H1 (cell line): ENCODE measurements at regions not wholly inside any gene's neighbourhood (a gene's known extent, or its start where the extent isn't known, plus 50 kb on each side); places are given as distances from the start of the nearest gene placed in this dataset.
"Not testable (repeated sequence)": the region's sequence is repeated elsewhere in the genome, so short reads cannot be mapped to it uniquely, and the experiment has no call there.

ENCODE experiments used
- CTCF ChIA-PET: fragments of 300-600 bp; sonication (Branson Sonifier 250); formaldehyde crosslinking; loops from one replicate; lab custom pipeline; 2021; ENCODE audit not compliant: partially characterized antibody; lab: Charles Lee
- POLR2A ChIA-PET: fragments of 300-600 bp; sonication (Branson Sonifier 250); formaldehyde crosslinking; loops from one replicate; lab custom pipeline; 2021; ENCODE audit warnings: inconsistent platforms; ENCODE audit not compliant: partially characterized antibody; lab: Charles Lee
- DNase-seq, 2 experiments: peaks; one replicate each; pipeline versions ENCODE4 v3.0.0 to v3.0.0-alpha.2; 2010 to 2022; ENCODE audit warnings: low spot score in 2 of 2, low read depth in 1 of 2, mixed read lengths in 1 of 2
- FAIRE-seq: peaks from 2 replicates; lab custom pipeline; 2011; peaks lifted over from hg19 to GRCh38; lab: Jason Lieb, UNC
- H2AFZ ChIP-seq: 2 replicates; pipeline ENCODE4 v1.8.1; 2012; ENCODE audit warnings: low read length, inconsistent platforms
- H2AK5ac ChIP-seq: 2 replicates; pipeline ENCODE4 v1.6.1; 2013; ENCODE audit warnings: low read depth, low read length
- H2BK120ac ChIP-seq: replicated peaks from 2 replicates; pipeline ENCODE3; 2013; ENCODE audit warnings: low read depth, low read length, inconsistent platforms
- H2BK12ac ChIP-seq: 2 replicates; pipeline ENCODE4 v1.6.1; 2013; ENCODE audit warnings: low read depth, low read length
- H2BK15ac ChIP-seq: 2 replicates; pipeline ENCODE4 v1.6.1; 2013; ENCODE audit warnings: low read length
- H2BK20ac ChIP-seq: 2 replicates; pipeline ENCODE4 v1.6.1; 2013; ENCODE audit warnings: low read length
- H2BK5ac ChIP-seq: 2 replicates; pipeline ENCODE4 v1.6.1; 2013; ENCODE audit warnings: low read depth, low read length
- H3K14ac ChIP-seq: 2 replicates; pipeline ENCODE4 v1.6.1; 2013; ENCODE audit warnings: inconsistent platforms; ENCODE audit not compliant: insufficient read length
- H3K18ac ChIP-seq: 2 replicates; pipeline ENCODE4 v1.6.1; 2013; ENCODE audit warnings: low read length; ENCODE audit errors: extremely low read depth
- H3K23ac ChIP-seq: 2 replicates; pipeline ENCODE4 v1.6.1; 2013; ENCODE audit warnings: inconsistent platforms; ENCODE audit not compliant: insufficient read length
- H3K23me2 ChIP-seq: 2 replicates; pipeline ENCODE4 v1.6.1; 2013; ENCODE audit warnings: low read depth, low read length
- H3K27ac ChIP-seq: 2 replicates; pipeline ENCODE4 v1.6.1; 2011; ENCODE audit warnings: low read depth, low read length, inconsistent platforms
- H3K27me3 ChIP-seq, 4 experiments: replicated peaks in 1 of 4; 1 replicate in 1 of 4; 2 replicates in 3 of 4; pipeline versions ENCODE4 v1.6.1 to v1.8.1; 2011 to 2013; ENCODE audit warnings: low read length in 3 of 4, mild to moderate bottlenecking in 3 of 4, inconsistent platforms in 2 of 4, mixed read lengths in 2 of 4, moderate library complexity in 1 of 4; ENCODE audit not compliant: control insufficient read depth in 3 of 4, insufficient read depth in 3 of 4; ENCODE audit errors: extremely low read depth in 1 of 4
- H3K36me3 ChIP-seq, 4 experiments: 2 replicates each; pipeline versions ENCODE4 v1.6.1 to v1.8.1; 2011 to 2013; ENCODE audit warnings: mild to moderate bottlenecking in 4 of 4, low read length in 3 of 4, moderate library complexity in 2 of 4, control low read depth in 1 of 4, inconsistent platforms in 1 of 4; ENCODE audit not compliant: insufficient read depth in 4 of 4, control insufficient read depth in 2 of 4
- H3K4ac ChIP-seq: replicated peaks from 2 replicates; pipeline ENCODE3; 2013; ENCODE audit warnings: low read length, low read depth, mixed read lengths, inconsistent platforms; ENCODE audit not compliant: insufficient read length
- H3K4me1 ChIP-seq, 4 experiments: replicated peaks in 1 of 4; 1 replicate in 1 of 4; 2 replicates in 3 of 4; pipeline versions ENCODE4 v1.6.1 to v1.8.1; 2011 to 2013; ENCODE audit warnings: low read length in 3 of 4, inconsistent platforms in 2 of 4, mixed read lengths in 1 of 4; ENCODE audit not compliant: insufficient read depth in 4 of 4, control insufficient read depth in 3 of 4
- H3K4me2 ChIP-seq, 2 experiments: 2 replicates each; pipeline versions ENCODE4 v1.6.1 to v1.8.1; 2011 to 2013; ENCODE audit warnings: low read depth in 2 of 2, low read length in 2 of 2, control low read depth in 1 of 2, inconsistent platforms in 1 of 2, mild to moderate bottlenecking in 1 of 2; ENCODE audit not compliant: insufficient read depth in 1 of 2
- H3K4me3 ChIP-seq, 4 experiments: fragments of 200-600, 300-600 bp in 1 of 4; sonication (generic), shearing (Covaris generic), sonication (Bioruptor Twin) in 1 of 4; 2 replicates each; pipeline versions ENCODE4 v1.5.1 to v1.8.1; 2011 to 2016; ENCODE audit warnings: low read length in 4 of 4, low read depth in 3 of 4, control low read depth in 2 of 4, inconsistent platforms in 2 of 4, mild to moderate bottlenecking in 2 of 4, mixed read lengths in 1 of 4, moderate library complexity in 1 of 4; ENCODE audit not compliant: insufficient read depth in 2 of 4; ENCODE audit errors: extremely low read depth in 1 of 4
- H3K56ac ChIP-seq: replicated peaks from 2 replicates; pipeline ENCODE3; 2013; ENCODE audit warnings: low read depth, mild to moderate bottlenecking, mixed read lengths, low read length, inconsistent platforms; ENCODE audit not compliant: insufficient read length
- H3K79me1 ChIP-seq: 2 replicates; pipeline ENCODE4 v1.6.1; 2013; ENCODE audit warnings: low read depth, low read length, control low read depth
- H3K79me2 ChIP-seq, 2 experiments: 2 replicates each; pipeline versions ENCODE4 v1.6.1 to v1.8.1; 2012 to 2013; ENCODE audit warnings: low read length in 2 of 2, mild to moderate bottlenecking in 2 of 2, inconsistent platforms in 1 of 2; ENCODE audit not compliant: insufficient read depth in 2 of 2, control insufficient read depth in 1 of 2
- H3K9ac ChIP-seq, 4 experiments: replicated peaks in 1 of 4; 1 replicate in 1 of 4; 2 replicates in 3 of 4; pipeline versions ENCODE4 v1.6.1 to v1.8.1; 2011 to 2013; ENCODE audit warnings: low read depth in 3 of 4, low read length in 3 of 4, control low read depth in 2 of 4, mild to moderate bottlenecking in 2 of 4, moderate library complexity in 2 of 4, inconsistent platforms in 1 of 4; ENCODE audit errors: extremely low read depth in 1 of 4
- H3K9me3 ChIP-seq, 2 experiments: 2 replicates each; pipeline versions ENCODE4 v1.6.1 to v1.8.1; 2012 to 2013; ENCODE audit warnings: mild to moderate bottlenecking in 2 of 2, moderate library complexity in 2 of 2, control low read depth in 1 of 2, inconsistent platforms in 1 of 2, low read depth in 1 of 2, low read length in 1 of 2, mixed read lengths in 1 of 2; ENCODE audit not compliant: insufficient read depth in 2 of 2
- H4K20me1 ChIP-seq, 2 experiments: replicated peaks in 1 of 2; 2 replicates each; pipeline versions ENCODE3 to v1.8.1; 2011 to 2013; ENCODE audit warnings: inconsistent platforms in 2 of 2, low read length in 2 of 2, mild to moderate bottlenecking in 1 of 2; ENCODE audit not compliant: insufficient read depth in 2 of 2, control insufficient read depth in 1 of 2
- H4K5ac ChIP-seq: 2 replicates; pipeline ENCODE4 v1.6.1; 2013; ENCODE audit warnings: low read length, low read depth, mixed read lengths, inconsistent platforms; ENCODE audit not compliant: insufficient read length
- H4K8ac ChIP-seq: 2 replicates; pipeline ENCODE4 v1.8.0; 2013; ENCODE audit warnings: mild to moderate bottlenecking, moderate library complexity, low read length, inconsistent platforms; ENCODE audit not compliant: insufficient read depth; ENCODE audit errors: extremely low read depth
- H4K91ac ChIP-seq: replicated peaks from 2 replicates; pipeline ENCODE3; 2013; ENCODE audit warnings: low read length, mixed read lengths, inconsistent platforms; ENCODE audit not compliant: insufficient read length
- WGBS, 2 experiments: shearing (Covaris generic) in 1 of 2; methylation state at CpG; one replicate each; pipeline versions ENCODE4 v1.1.6 to v1.1.7; 2013 to 2015; ENCODE audit warnings: low lambda C conversion rate in 2 of 2, mixed read lengths in 2 of 2, inconsistent platforms in 1 of 2, low coverage in 1 of 2, missing lambda C conversion rate in 1 of 2; ENCODE audit not compliant: insufficient replicate concordance in 2 of 2, insufficient coverage in 1 of 2, insufficient read length in 1 of 2; ENCODE audit errors: extremely low coverage in 1 of 2, missing lambda C conversion rate in 1 of 2; 5-methylcytosine and 5-hydroxymethylcytosine counted together

GRCh38 chr9:41741897-41742296, 387.3 kb downstream of the CNTNAP3B start:
- H3K4me3 ChIP-seq, H2AFZ ChIP-seq, H3K14ac ChIP-seq, H3K9ac ChIP-seq, H2BK120ac ChIP-seq, H3K9me3 ChIP-seq, H4K5ac ChIP-seq, H2BK5ac ChIP-seq, H3K23me2 ChIP-seq, DNase-seq, H3K36me3 ChIP-seq, H4K20me1 ChIP-seq, H4K91ac ChIP-seq, FAIRE-seq, H3K23ac ChIP-seq, H3K79me2 ChIP-seq, H3K79me1 ChIP-seq, H3K4me2 ChIP-seq, H3K56ac ChIP-seq, H2BK15ac ChIP-seq, H4K8ac ChIP-seq, CTCF ChIA-PET, H2AK5ac ChIP-seq, H3K27me3 ChIP-seq, POLR2A ChIA-PET, H2BK12ac ChIP-seq, H3K4me1 ChIP-seq, H3K4ac ChIP-seq, H3K27ac ChIP-seq, H2BK20ac ChIP-seq, H3K18ac ChIP-seq: not testable (repeated sequence)
- 98% methylated on average over 6 of the region's 16 CpGs; no CpG with 5 or more reads in 1 of the 2 experiments for WGBS, 2 experiments

- POLR2A ChIA-PET, H4K5ac ChIP-seq, FAIRE-seq, H4K91ac ChIP-seq, H2BK120ac ChIP-seq, H3K23me2 ChIP-seq, H2AK5ac ChIP-seq, H3K4ac ChIP-seq, H3K56ac ChIP-seq, H3K4me3 ChIP-seq, H2AFZ ChIP-seq, DNase-seq, H3K14ac ChIP-seq, H4K20me1 ChIP-seq, H2BK15ac ChIP-seq, H3K27ac ChIP-seq, H2BK20ac ChIP-seq, H3K9ac ChIP-seq, H3K79me1 ChIP-seq, H3K9me3 ChIP-seq, H3K23ac ChIP-seq, H3K79me2 ChIP-seq, H3K36me3 ChIP-seq, H2BK12ac ChIP-seq, H3K18ac ChIP-seq, H4K8ac ChIP-seq, H3K27me3 ChIP-seq, H2BK5ac ChIP-seq, H3K4me2 ChIP-seq, CTCF ChIA-PET, H3K4me1 ChIP-seq: not testable (repeated sequence)
- 98% methylated on average over 3 of the region's 5 CpGs; no CpG with 5 or more reads in 1 of the 2 experiments for WGBS, 2 experiments
Measured at GRCh38 chr9:41741173-41741572, 388.1 kb downstream of the CNTNAP3B start.
